ENCODE measurements at regions not wholly inside any gene's neighbourhood (a gene's known extent, or its start where the extent isn't known, plus 50 kb on each side); places are given as distances from the start of the nearest gene placed in this dataset.

GRCh38 chr21:35411434-35411833 lies 362.3 kb upstream of the RUNX1 start:
- no peak overlapping the region for H3K9ac ChIP-seq (ENCODE audit: low read length)
- no peak for DNase-seq (ENCODE audit: low read depth)

GRCh38 chr21:35410656-35411055 lies 361.6 kb upstream of the RUNX1 start:
- no peaks in the 10 kb centered on the region for H3K36me3 ChIP-seq (ENCODE audit: control insufficient read depth, insufficient read depth, low read length, severe bottlenecking)
- no peaks in the 10 kb centered on the region for H3K27me3 ChIP-seq (replicated peaks; ENCODE audit: control insufficient read depth, insufficient read depth, low read length)
- no peak for DNase-seq (ENCODE audit: low read depth)
- peaks cover 12% of the 10 kb centered on the region for H3K4me1 ChIP-seq (ENCODE audit: control insufficient read depth, insufficient read depth, low read length)
- no peak overlapping the region for H3K9ac ChIP-seq (ENCODE audit: low read length)
- H3K9me3 ChIP-seq (ENCODE audit: control insufficient read depth, low read length) = no peaks in the 10 kb centered on the region
- no peak overlapping the region for H3K4me3 ChIP-seq (ENCODE audit: low read length)

More at GRCh38 chr21:35411434-35411833, 362.3 kb upstream of the RUNX1 start:
- H3K9me3 ChIP-seq (ENCODE audit: control insufficient read depth, low read length) = no peaks in the 10 kb centered on the region
- H3K27me3 ChIP-seq (replicated peaks; ENCODE audit: control insufficient read depth, insufficient read depth, low read length) = no peaks in the 10 kb centered on the region
- peaks cover 12% of the 10 kb centered on the region for H3K4me1 ChIP-seq (ENCODE audit: control insufficient read depth, insufficient read depth, low read length)
- H3K36me3 ChIP-seq (ENCODE audit: control insufficient read depth, insufficient read depth, low read length, severe bottlenecking) = no peaks in the 10 kb centered on the region
- H3K4me3 ChIP-seq (ENCODE audit: low read length) = no peak overlapping the region

DNA sequence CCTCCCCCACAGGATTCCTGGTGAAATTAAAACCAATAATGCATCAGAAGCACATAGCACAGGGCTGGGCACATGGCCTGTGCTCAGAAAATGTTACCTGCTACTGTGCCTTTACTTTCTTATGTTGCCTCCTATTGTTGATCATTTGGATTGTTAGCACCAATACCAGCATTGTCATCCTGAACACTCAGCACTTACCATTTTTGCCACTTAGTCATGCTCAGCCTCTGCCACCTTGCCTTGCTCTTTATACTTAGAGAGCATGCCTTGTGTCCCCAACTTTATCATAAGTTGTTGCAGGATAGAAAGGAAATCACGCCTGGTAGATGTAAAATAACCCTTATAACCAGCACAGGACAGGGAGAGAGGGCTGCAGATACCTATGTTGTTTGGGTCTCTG lies 361.0 kb upstream of the RUNX1 start:
- Histone ChIP-seq H3K36me3 (ENCODE audit: control insufficient read depth, insufficient read depth, low read length, severe bottlenecking) (no peaks in the 10 kb centered on the region), H3K4me3 (ENCODE audit: low read length) (no peak overlapping the region), H3K4me1 (ENCODE audit: control insufficient read depth, insufficient read depth, low read length) (peaks cover 12% of the 10 kb centered on the region), H3K9me3 (ENCODE audit: control insufficient read depth, low read length) (no peaks in the 10 kb centered on the region), H3K27me3 (replicated peaks; ENCODE audit: control insufficient read depth, insufficient read depth, low read length) (no peaks in the 10 kb centered on the region), H3K9ac (ENCODE audit: low read length) (no peak overlapping the region)
- no peak for DNase-seq (ENCODE audit: low read depth)

DNA sequence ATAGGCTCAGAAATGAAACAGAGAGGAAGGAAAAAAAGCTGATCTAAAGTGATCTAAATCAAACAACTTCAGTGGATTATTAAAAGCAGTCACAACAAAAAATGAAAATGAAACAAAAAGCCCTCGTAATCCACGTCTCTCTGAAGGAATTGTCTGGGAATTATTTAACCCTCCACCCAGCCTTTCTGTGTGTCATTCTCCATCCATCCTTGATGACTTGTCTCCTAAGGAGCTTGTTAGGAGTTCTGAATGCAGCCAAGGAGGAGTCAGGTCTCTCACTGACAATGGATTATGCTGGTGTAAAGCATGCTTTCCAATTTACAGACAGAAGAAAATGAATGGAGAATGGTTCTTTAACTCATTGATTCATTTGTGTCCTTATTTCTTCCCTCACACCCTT lies 359.3 kb upstream of the RUNX1 start:
- H3K27me3 ChIP-seq (replicated peaks; ENCODE audit: control insufficient read depth, insufficient read depth, low read length) = no peaks in the 10 kb centered on the region
- no peaks in the 10 kb centered on the region for H3K9me3 ChIP-seq (ENCODE audit: control insufficient read depth, low read length)
- peak; percentile 67 for DNase-seq (ENCODE audit: low read depth)

GRCh38 chr21:35406635-35407034 lies 357.5 kb upstream of the RUNX1 start:
- Histone ChIP-seq H3K27me3 (replicated peaks; ENCODE audit: control insufficient read depth, insufficient read depth, low read length) (no peaks in the 10 kb centered on the region), H3K36me3 (ENCODE audit: control insufficient read depth, insufficient read depth, low read length, severe bottlenecking) (no peaks in the 10 kb centered on the region), H3K9ac (ENCODE audit: low read length) (no peak overlapping the region), H3K4me3 (ENCODE audit: low read length) (no peak overlapping the region), H3K4me1 (ENCODE audit: control insufficient read depth, insufficient read depth, low read length) (peaks cover 12% of the 10 kb centered on the region), H3K9me3 (ENCODE audit: control insufficient read depth, low read length) (no peaks in the 10 kb centered on the region)
- no peak for DNase-seq (ENCODE audit: low read depth)

More for the DNA sequence above, 359.3 kb upstream of the RUNX1 start:
- H3K9ac ChIP-seq (ENCODE audit: low read length) = peak overlapping the region; percentile 82
- peak overlapping the region; percentile 76 for H3K4me3 ChIP-seq (ENCODE audit: low read length)
- H3K36me3 ChIP-seq (ENCODE audit: control insufficient read depth, insufficient read depth, low read length, severe bottlenecking) = no peaks in the 10 kb centered on the region
- H3K4me1 ChIP-seq (ENCODE audit: control insufficient read depth, insufficient read depth, low read length) = peaks cover 12% of the 10 kb centered on the region

- no peak for DNase-seq (ENCODE audit: low read depth)
- Histone ChIP-seq H3K4me3 (ENCODE audit: low read length) (no peak overlapping the region), H3K9ac (ENCODE audit: low read length) (no peak overlapping the region), H3K27me3 (replicated peaks; ENCODE audit: control insufficient read depth, insufficient read depth, low read length) (no peaks in the 10 kb centered on the region), H3K9me3 (ENCODE audit: control insufficient read depth, low read length) (no peaks in the 10 kb centered on the region), H3K4me1 (ENCODE audit: control insufficient read depth, insufficient read depth, low read length) (peaks cover 12% of the 10 kb centered on the region), H3K36me3 (ENCODE audit: control insufficient read depth, insufficient read depth, low read length, severe bottlenecking) (no peaks in the 10 kb centered on the region)
Observed at GRCh38 chr21:35405981-35406380, 356.9 kb upstream of the RUNX1 start.

DNA sequence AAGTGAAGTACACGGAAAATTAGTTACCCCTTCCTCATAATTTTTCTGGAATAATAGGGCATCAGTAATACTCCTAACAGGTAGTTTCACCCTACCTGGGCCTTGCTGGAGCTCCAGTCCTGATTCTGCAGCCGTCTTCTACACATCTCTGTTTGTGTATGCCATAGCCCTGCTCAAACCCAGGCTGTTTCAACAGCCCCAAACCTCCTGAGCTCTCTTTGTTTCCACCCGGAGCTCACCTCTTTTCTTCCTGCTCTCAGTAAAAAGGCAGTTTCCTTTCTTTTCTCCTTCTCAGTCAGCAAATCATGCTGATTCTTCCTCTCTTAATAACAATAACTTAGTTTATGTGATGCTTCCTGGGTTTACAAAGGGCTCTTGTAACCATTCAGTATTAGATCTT lies 355.1 kb upstream of the RUNX1 start:
- no peak for DNase-seq (ENCODE audit: low read depth)
- H3K36me3 ChIP-seq (ENCODE audit: control insufficient read depth, insufficient read depth, low read length, severe bottlenecking) = no peaks in the 10 kb centered on the region
- H3K27me3 ChIP-seq (replicated peaks; ENCODE audit: control insufficient read depth, insufficient read depth, low read length) = no peaks in the 10 kb centered on the region
- no peaks in the 10 kb centered on the region for H3K9me3 ChIP-seq (ENCODE audit: control insufficient read depth, low read length)
- H3K4me3 ChIP-seq (ENCODE audit: low read length) = no peak overlapping the region
- no peak overlapping the region for H3K9ac ChIP-seq (ENCODE audit: low read length)
- peaks cover 24% of the 10 kb centered on the region for H3K4me1 ChIP-seq (ENCODE audit: control insufficient read depth, insufficient read depth, low read length)

GRCh38 chr21:35402061-35402460 lies 353.0 kb upstream of the RUNX1 start:
- H3K9me3 ChIP-seq (ENCODE audit: control insufficient read depth, low read length) = no peaks in the 10 kb centered on the region
- H3K4me1 ChIP-seq (ENCODE audit: control insufficient read depth, insufficient read depth, low read length) = peaks cover 23% of the 10 kb centered on the region
- H3K9ac ChIP-seq (ENCODE audit: low read length) = no peak overlapping the region
- no peak overlapping the region for H3K4me3 ChIP-seq (ENCODE audit: low read length)
- no peak for DNase-seq (ENCODE audit: low read depth)
- H3K36me3 ChIP-seq (ENCODE audit: control insufficient read depth, insufficient read depth, low read length, severe bottlenecking) = no peaks in the 10 kb centered on the region
- H3K27me3 ChIP-seq (replicated peaks; ENCODE audit: control insufficient read depth, insufficient read depth, low read length) = no peaks in the 10 kb centered on the region

- no peak overlapping the region for H3K9ac ChIP-seq (ENCODE audit: low read length)
- no peak overlapping the region for H3K4me3 ChIP-seq (ENCODE audit: low read length)
- no peaks in the 10 kb centered on the region for H3K36me3 ChIP-seq (ENCODE audit: control insufficient read depth, insufficient read depth, low read length, severe bottlenecking)
- H3K27me3 ChIP-seq (replicated peaks; ENCODE audit: control insufficient read depth, insufficient read depth, low read length) = no peaks in the 10 kb centered on the region
- no peaks in the 10 kb centered on the region for H3K9me3 ChIP-seq (ENCODE audit: control insufficient read depth, low read length)
- H3K4me1 ChIP-seq (ENCODE audit: control insufficient read depth, insufficient read depth, low read length) = peaks cover 23% of the 10 kb centered on the region
- DNase-seq (ENCODE audit: low read depth) = no peak
Observed at GRCh38 chr21:35401476-35401875, 352.4 kb upstream of the RUNX1 start.

DNA sequence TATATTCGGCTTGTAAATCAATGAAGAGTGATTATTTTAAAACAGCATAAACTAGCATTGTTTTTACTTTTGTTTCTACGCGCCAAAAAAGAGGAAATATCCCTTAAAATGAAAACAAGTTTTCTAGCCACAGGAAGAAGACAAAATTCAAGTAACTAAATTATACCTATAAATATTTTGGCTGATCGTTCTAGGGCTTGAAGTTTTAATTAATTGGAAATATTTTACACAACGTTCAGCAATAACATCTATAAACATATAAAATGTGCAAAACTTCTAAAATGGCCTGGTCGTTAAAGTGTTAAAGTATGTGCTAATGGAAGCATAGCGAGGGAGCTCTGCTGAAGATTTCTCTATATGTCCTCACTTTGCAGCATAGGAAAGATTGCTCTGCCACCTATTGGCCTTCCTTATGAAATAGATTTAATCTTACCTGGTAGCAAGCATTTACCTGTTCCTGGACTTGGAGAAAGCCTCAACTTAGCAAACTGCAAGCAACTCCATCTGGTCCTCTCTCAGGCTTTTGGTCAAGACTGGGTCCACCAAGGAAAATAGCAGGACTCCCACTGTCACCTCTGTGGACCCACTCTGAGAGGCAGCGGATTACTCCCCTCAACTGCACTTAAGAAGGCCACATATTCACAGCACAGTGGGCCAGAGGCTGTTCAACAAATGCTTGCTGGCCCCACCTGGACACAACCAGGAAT lies 351.3 kb upstream of the RUNX1 start:
- Histone ChIP-seq H3K27me3 (replicated peaks; ENCODE audit: control insufficient read depth, insufficient read depth, low read length) (no peaks in the 10 kb centered on the region), H3K9ac (ENCODE audit: low read length) (peak overlapping the region; percentile 30), H3K4me1 (ENCODE audit: control insufficient read depth, insufficient read depth, low read length) (peaks cover 26% of the 10 kb centered on the region), H3K36me3 (ENCODE audit: control insufficient read depth, insufficient read depth, low read length, severe bottlenecking) (no peaks in the 10 kb centered on the region), H3K4me3 (ENCODE audit: low read length) (no peak overlapping the region), H3K9me3 (ENCODE audit: control insufficient read depth, low read length) (no peaks in the 10 kb centered on the region)
- DNase-seq (ENCODE audit: low read depth) = peak; percentile 77

DNA sequence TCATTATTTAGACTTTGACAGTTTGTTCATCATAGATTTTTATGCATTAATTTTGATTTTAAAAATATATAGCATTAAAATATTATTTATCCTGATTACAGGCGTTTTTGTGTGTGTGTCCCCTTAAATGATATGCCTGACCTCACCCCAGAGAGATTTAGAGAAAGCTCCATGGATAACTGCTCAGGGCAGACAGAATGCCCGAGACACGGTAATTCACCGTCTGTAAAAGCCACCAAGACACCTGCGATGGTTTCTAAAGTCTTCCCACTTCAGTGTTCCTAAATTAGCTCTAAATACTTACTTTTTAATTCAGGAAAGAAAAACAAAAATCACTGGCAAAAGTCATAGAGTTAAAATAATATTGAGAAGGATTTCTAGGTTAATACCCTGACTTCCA lies 350.6 kb upstream of the RUNX1 start:
- Histone ChIP-seq H3K4me3 (ENCODE audit: low read length) (no peak overlapping the region), H3K4me1 (ENCODE audit: control insufficient read depth, insufficient read depth, low read length) (peaks cover 26% of the 10 kb centered on the region), H3K9ac (ENCODE audit: low read length) (peak overlapping the region; percentile 30), H3K27me3 (replicated peaks; ENCODE audit: control insufficient read depth, insufficient read depth, low read length) (no peaks in the 10 kb centered on the region), H3K9me3 (ENCODE audit: control insufficient read depth, low read length) (no peaks in the 10 kb centered on the region), H3K36me3 (ENCODE audit: control insufficient read depth, insufficient read depth, low read length, severe bottlenecking) (no peaks in the 10 kb centered on the region)
- no peak for DNase-seq (ENCODE audit: low read depth)

- Histone ChIP-seq H3K9ac (ENCODE audit: low read length) (peak overlapping the region; percentile 55), H3K4me1 (ENCODE audit: control insufficient read depth, insufficient read depth, low read length) (peaks cover 26% of the 10 kb centered on the region), H3K27me3 (replicated peaks; ENCODE audit: control insufficient read depth, insufficient read depth, low read length) (no peaks in the 10 kb centered on the region), H3K9me3 (ENCODE audit: control insufficient read depth, low read length) (no peaks in the 10 kb centered on the region), H3K4me3 (ENCODE audit: low read length) (peak overlapping the region; percentile 47), H3K36me3 (ENCODE audit: control insufficient read depth, insufficient read depth, low read length, severe bottlenecking) (no peaks in the 10 kb centered on the region)
- peak; percentile 44 for DNase-seq (ENCODE audit: low read depth)
Observed at GRCh38 chr21:35399002-35399530, 350.0 kb upstream of the RUNX1 start.
